HCEC 1CT (cell line): ENCODE measurements at regions not wholly inside any gene's neighbourhood (a gene's known extent, or its start where the extent isn't known, plus 50 kb on each side); places are given as distances from the start of the nearest gene placed in this dataset.

Experiments used
- DNase-seq: peaks from one replicate; pipeline ENCODE4 v3.0.0-alpha.2; 2017

GRCh38 chr18:72180689-72181088, 363.5 kb downstream of the CBLN2 start:
- DNase-seq, result no peak

- no peak for DNase-seq
These were observed 369.0 kb downstream of the CBLN2 start for GRCh38 chr18:72174972-72175649.

- no peak for DNase-seq
These were observed 372.5 kb downstream of the CBLN2 start for GRCh38 chr18:72171596-72171995.

GRCh38 chr18:72161691-72162090, 382.5 kb downstream of the CBLN2 start:
- no peak for DNase-seq

GRCh38 chr18:72160510-72161445, 383.4 kb downstream of the CBLN2 start:
- DNase-seq, result no peak

- no peak for DNase-seq
These were observed 388.8 kb downstream of the CBLN2 start for GRCh38 chr18:72155327-72155726.

GRCh38 chr18:72154926-72155325, 389.2 kb downstream of the CBLN2 start:
- no peak for DNase-seq

- no peak for DNase-seq
These were observed 391.2 kb downstream of the CBLN2 start for GRCh38 chr18:72152935-72153334.

- DNase-seq, result no peak
These were observed 396.3 kb downstream of the CBLN2 start for GRCh38 chr18:72147830-72148229.

- no peak for DNase-seq
These were observed 404.1 kb downstream of the CBLN2 start for GRCh38 chr18:72140007-72140406.

GRCh38 chr18:72128649-72129048, 415.5 kb downstream of the CBLN2 start:
- DNase-seq, result no peak

- no peak for DNase-seq
These were observed 422.0 kb downstream of the CBLN2 start for GRCh38 chr18:72122103-72122502.

GRCh38 chr18:72119082-72119481, 425.1 kb downstream of the CBLN2 start:
- no peak for DNase-seq

GRCh38 chr18:72114801-72115594, 429.1 kb downstream of the CBLN2 start:
- no peak for DNase-seq

GRCh38 chr18:72107647-72108383, 436.3 kb downstream of the CBLN2 start:
- no peak for DNase-seq

- no peak for DNase-seq
These were observed 439.3 kb downstream of the CBLN2 start for GRCh38 chr18:72104851-72105250.

GRCh38 chr18:72102412-72102811, 441.7 kb downstream of the CBLN2 start:
- no peak for DNase-seq

- DNase-seq, result no peak
These were observed 443.6 kb downstream of the CBLN2 start for GRCh38 chr18:72100465-72101004.

- no peak for DNase-seq
These were observed 452.8 kb downstream of the CBLN2 start for GRCh38 chr18:72091369-72091768.

- no peak for DNase-seq
These were observed 454.7 kb downstream of the CBLN2 start for GRCh38 chr18:72089432-72089831.

- DNase-seq, result no peak
These were observed 457.7 kb downstream of the CBLN2 start for GRCh38 chr18:72086421-72086820.

GRCh38 chr18:72075040-72075439, 469.1 kb downstream of the CBLN2 start:
- DNase-seq, result no peak
